ENCODE measurements at regions not wholly inside any gene's neighbourhood (a gene's known extent, or its start where the extent isn't known, plus 50 kb on each side); places are given as distances from the start of the nearest gene placed in this dataset.

DNA sequence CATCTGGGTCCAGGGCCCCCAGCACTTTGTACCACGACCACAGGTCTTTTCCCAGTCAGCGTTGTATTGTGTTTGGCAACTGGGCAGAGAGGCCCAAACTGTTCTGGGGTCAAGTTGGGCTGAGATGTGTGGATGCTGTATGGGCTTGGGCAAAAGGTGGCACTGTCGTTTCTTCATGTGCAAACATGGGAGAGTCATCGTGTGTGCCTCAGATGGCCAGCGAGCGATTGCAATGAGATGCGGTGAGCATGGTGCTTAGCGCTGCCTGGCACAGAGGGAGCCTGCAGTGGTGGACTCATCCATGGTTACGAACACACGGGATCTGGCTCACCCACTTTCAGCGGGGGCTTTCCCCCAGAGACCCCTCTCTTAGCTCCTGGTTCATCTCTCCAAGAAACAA is 120.4 kb upstream of the SORCS3 start:
- no peak for TF ChIP-seq POLR2A (IDR thresholded peaks at IDR 0.05; ENCODE audit: low read depth, low read length)
- no peak for TF ChIP-seq POLR2AphosphoS5 (IDR thresholded peaks at IDR 0.05; ENCODE audit: low read depth, low read length)
